Renal cortical epithelial cell (primary cell): ENCODE measurements at regions not wholly inside any gene's neighbourhood (a gene's known extent, or its start where the extent isn't known, plus 50 kb on each side); places are given as distances from the start of the nearest gene placed in this dataset.

Source experiments
- DNase-seq: peaks from one replicate; pipeline ENCODE4 v3.0.0-alpha.2; 2011; ENCODE audit warnings: low read depth

DNA sequence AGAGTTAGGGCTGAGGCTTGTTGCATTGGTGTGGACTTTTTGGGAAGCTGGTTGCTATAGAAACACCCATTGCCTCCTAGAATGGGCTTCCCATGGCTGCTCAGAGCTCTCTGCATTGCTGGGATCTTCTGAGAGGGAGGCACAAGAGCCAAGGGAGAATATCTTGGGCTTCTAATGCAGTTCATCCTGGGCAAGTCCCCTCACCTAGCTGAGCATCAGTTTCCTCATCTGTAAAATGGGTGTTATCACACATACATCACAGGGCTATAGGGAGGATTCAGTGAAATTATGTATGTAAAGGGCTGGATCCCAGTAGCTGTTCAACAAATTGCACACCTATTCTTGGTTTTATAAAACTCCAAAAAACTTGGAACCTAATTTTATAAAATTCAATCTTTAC lies 106.1 kb upstream of the ALDH1B1 start:
- no peak for DNase-seq

GRCh38 chr9:38285236-38285635 lies 107.3 kb upstream of the ALDH1B1 start:
- DNase-seq: no peak

DNA sequence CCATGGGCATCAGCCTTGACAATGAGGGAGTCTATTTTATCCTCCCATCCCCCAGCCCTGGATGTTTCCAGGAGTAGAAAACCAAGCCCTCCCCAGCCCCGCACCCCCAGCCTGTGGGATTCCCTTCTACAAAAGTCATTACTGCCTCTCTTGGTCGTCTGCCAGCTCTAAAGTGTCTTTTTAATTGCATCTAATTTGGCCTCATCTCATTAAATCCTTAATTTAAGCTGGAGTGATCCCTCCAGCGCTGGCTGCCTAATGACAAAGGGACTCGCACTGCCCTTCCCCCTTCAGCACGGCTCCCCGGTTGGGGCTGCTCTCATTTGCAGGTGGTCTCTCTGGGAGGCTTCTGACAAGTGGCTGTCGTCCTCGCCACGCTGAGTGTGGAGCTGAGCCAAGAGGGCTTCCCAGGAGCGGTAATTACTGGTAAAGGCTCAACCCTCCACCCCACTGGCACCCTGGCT lies 107.9 kb upstream of the ALDH1B1 start:
- no peak for DNase-seq

DNA sequence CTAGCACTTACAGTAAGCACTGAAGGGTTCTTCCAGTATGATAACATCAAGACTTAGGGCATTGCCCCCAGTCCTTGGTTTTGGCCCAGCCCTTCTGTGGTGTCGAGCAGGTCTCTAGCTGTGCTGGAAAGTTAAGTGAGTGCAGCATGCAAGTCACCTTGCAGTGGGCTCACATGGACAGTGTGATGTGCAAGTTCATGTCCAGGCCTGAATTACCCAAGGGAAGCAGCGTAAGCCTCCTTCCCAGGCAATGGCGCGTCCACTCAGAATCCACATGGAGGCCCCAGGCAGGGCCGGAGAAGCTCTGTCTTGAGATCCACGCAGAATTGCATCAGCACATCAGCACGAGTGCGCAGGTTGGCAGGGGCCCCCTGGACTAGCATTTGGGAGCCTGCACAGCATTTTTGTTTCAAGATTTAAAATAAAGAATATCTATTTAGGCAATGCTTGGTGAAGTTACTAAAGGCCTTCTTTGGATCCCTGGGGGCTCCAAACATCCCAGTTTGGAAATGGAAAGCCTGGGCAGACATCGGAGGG lies 108.4 kb upstream of the ALDH1B1 start:
- DNase-seq: no peak

- DNase-seq: no peak
These were observed 109.7 kb upstream of the ALDH1B1 start for GRCh38 chr9:38282756-38283155.

- DNase-seq: no peak
These were observed 110.6 kb upstream of the ALDH1B1 start for GRCh38 chr9:38281917-38282316.

GRCh38 chr9:38281196-38281595 lies 111.3 kb upstream of the ALDH1B1 start:
- no peak for DNase-seq

- DNase-seq: no peak
These were observed 112.2 kb upstream of the ALDH1B1 start for GRCh38 chr9:38280251-38280800.

- no peak for DNase-seq
These were observed 113.4 kb upstream of the ALDH1B1 start for GRCh38 chr9:38278931-38279679.

DNA sequence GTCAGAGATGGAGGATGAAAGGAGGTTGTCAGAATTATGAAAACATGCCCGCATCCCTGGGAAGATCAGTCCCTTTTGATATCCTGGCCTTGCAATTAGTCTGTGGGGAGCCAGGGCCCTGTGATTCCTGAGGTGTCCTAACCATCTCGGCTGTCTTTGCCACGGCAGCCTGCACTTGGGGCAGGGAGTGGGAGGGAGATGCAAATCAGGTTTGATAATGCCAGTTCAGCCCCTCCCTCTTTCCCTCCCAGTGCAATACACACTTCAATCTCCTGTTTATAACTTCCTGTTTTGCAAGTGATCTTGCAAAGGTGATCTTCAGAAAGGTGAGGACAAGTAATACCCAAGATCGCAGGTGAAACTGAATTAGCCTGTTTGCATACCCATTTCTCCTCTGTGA lies 114.0 kb upstream of the ALDH1B1 start:
- DNase-seq: no peak

GRCh38 chr9:38277601-38278200 lies 114.8 kb upstream of the ALDH1B1 start:
- DNase-seq: no peak

- DNase-seq: no peak
These were observed 115.6 kb upstream of the ALDH1B1 start for GRCh38 chr9:38276771-38277439.

- no peak for DNase-seq
These were observed 117.7 kb upstream of the ALDH1B1 start for GRCh38 chr9:38274800-38275199.

DNA sequence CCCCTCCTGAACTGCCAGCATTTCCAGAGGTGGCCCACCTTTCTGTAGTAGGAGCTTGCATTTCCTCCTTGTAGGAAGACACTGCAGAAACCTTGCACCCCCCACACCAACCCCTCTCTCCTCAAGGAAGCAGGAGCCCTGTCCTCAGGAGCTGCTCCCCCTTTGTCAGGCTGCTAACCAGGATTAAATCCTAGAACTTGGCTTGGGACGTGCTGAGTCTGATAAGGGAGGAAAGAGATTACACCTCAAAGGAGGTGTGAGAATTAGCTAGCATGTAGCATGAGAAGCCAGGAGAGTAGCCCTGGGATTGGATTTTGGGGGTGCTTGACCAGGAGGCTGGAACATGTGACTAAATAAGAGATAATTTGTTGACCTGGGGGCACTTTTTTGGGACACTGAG lies 119.8 kb upstream of the ALDH1B1 start:
- no peak for DNase-seq

DNA sequence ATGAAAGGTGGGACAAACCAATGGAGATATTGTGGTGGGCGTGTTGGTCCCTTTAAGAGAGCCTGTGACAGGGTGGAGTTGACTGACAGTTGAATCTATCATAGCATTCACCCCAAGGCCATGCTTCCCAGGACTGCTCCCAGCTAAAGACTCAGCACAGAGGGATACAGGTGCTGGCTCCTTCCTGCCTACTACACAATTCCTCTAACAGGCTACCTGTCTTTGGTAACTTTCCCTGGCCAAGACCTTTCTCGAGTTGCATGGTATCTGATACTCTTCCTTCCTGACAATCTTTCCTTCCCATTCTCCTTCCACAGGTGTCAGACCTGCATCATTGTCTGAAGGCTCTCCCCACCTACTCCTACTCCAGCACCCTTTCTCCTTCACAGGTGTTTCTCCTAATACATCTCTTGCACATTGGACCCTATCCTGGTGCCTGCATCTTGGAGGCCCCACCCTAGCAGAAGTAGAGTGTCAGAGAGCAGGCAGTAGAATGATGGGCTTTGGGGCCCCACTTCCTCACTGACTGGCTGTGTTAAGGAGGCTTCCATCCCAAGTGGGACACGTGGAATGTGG lies 120.7 kb upstream of the ALDH1B1 start:
- DNase-seq: no peak

DNA sequence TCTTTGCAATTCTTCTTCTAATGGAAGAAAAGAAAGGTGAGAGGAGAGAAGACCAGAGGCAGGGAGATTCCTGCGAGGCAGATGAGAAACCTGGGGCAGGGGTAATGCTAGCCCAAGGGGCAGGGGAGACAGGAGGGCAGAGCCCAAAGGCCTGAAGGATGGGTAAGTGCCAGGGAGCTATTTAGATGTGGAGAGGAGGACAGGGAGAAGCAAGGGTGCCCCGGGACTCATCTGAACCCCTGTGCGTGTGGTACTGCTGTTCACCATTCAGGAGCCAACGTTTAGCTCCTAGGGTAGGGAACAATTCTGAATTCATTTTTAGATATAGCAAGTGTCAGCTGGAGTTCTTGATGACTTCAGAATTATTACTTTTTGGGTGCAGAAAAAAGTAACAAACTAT lies 122.7 kb upstream of the ALDH1B1 start:
- DNase-seq: no peak

DNA sequence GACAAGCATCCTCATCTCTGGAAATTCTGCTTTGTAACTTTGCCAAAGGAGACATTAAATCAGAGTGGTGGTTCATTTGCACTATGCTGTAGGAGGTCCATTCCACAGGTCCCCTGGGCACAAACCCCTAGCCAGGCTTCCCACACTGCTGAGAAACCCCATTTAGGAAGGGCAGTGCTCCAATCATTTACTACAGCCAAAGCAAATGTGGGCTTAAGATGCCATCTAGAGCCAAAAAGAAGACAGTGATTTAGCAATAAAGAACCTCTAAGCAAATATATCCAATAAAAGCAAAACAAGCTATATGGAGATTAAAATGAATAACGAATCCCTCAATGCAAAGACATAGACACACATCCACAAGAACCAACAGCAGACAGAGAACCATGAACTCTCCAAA lies 129.0 kb upstream of the ALDH1B1 start:
- peak; percentile 45 for DNase-seq

- no peak for DNase-seq
These were observed 132.8 kb upstream of the ALDH1B1 start for GRCh38 chr9:38259519-38260218.

DNA sequence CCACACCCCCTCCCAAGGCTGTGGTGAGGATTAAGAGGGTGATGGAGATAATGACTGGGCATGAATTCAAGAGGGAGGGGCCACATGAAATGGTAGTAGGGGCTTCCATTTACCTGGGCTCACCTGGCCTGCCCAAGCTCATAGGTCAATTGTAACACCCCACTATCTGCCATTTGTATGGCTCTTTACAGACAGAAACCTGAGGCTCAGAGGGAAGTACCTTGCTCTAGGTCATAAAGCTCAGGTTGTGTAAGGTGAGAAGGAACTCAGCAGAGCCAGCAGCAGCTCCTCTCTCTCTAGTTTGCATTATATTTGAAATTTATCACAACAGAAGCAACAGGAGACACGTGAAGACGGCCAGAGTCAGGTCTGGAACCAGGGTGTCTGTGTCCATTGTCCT lies 133.4 kb upstream of the ALDH1B1 start:
- DNase-seq: no peak

DNA sequence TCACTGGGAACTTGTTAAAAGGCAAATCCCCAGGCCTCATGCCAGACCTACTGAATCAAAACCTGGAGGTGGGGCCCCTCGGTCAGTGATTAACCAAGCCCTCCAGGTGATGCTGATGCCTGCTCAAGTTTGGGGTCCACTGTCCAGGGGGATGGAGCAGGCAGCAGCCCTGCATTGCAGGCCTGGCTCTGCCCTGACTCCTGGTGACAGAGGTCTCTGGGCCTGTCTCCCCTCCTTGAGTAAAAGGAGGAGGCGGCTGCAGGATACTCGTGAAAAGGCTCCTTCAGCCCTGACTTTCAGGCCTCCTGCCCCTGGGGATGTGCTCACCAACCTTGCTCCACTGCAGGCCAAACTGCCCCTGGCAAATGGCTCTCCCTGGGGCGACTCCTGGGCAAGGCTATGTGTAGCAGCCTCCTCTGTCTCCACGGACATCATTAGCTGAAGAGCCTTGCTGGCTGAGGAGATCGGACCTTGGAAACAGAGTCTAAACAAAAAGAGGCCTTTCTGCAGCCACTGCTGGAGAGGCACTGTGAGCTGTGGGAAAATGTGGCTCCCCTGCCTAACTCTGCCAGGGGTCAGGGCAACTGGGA lies 134.8 kb upstream of the ALDH1B1 start:
- no peak for DNase-seq

DNA sequence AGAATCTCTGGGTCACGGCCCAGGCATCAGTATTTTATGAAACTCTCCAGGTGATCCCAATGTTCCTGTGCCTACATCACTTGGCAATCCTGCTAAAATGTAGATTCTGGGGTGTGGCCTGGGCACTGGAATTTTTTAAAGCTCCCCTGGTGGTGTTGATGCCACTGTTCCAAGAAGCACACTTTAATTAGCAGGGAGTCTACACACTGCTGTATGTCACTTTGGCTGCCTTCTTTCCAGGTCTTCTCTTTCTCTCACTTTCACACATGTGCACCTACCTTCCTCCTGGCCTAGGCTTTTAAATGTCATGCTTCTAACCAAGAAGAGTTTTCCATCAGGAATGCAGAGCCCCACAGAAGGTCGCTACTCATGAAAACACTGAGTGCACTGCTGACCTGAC lies 136.0 kb upstream of the ALDH1B1 start:
- DNase-seq: no peak
